ENCODE measurements at regions not wholly inside any gene's neighbourhood (a gene's known extent, or its start where the extent isn't known, plus 50 kb on each side); places are given as distances from the start of the nearest gene placed in this dataset.
"Not testable (repeated sequence)": the region's sequence is repeated elsewhere in the genome, so short reads cannot be mapped to it uniquely, and the experiment has no call there.

- TF ChIP-seq TARDBP (IDR thresholded peaks at IDR 0.05) (no peak), L3MBTL2 (conservative IDR thresholded peaks at IDR 0.05) (no peak), ELF4 (IDR thresholded peaks at IDR 0.05) (no peak), ARNT (IDR thresholded peaks at IDR 0.05) (no peak), FOXM1 (IDR thresholded peaks at IDR 0.05; ENCODE audit: borderline replicate concordance) (no peak), NFRKB (IDR thresholded peaks at IDR 0.05) (no peak), CTBP1 (IDR thresholded peaks at IDR 0.05; ENCODE audit: borderline replicate concordance) (no peak)
- TF ChIP-seq, protein P1, sequence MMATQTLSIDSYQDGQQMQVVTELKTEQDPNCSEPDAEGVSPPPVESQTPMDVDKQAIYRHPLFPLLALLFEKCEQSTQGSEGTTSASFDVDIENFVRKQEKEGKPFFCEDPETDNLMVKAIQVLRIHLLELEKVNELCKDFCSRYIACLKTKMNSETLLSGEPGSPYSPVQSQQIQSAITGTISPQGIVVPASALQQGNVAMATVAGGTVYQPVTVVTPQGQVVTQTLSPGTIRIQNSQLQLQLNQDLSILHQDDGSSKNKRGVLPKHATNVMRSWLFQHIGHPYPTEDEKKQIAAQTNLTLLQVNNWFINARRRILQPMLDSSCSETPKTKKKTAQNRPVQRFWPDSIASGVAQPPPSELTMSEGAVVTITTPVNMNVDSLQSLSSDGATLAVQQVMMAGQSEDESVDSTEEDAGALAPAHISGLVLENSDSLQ (IDR thresholded peaks at IDR 0.05), result no peak
- no peak for DNase-seq (ENCODE audit: extremely low spot score)
- ChIA-PET CTCF (no interaction called here), POLR2A (no interaction called here)
These were observed 123.8 kb upstream of the VKORC1L1 start for GRCh38 chr7:65749039-65749438.

DNA sequence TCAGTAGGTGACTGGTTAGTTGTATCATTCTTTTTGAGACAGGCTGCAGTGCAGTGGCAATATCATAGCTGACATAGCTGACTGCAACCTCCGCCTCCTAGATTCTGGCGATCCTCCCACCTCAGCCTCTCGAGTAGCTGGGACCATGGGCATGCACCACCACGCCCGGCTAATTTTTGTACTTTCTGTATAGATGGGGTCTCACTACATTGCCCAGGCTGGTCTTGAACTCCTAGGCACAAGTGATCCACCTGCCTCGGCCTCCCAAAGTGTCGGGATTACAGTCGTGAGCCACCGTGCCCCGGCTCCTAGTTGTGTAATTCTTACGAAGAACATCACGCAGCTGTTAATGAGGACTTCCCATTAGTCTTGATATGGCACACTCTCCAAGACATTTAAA is 123.4 kb upstream of the VKORC1L1 start:
- DNase-seq (ENCODE audit: extremely low spot score), result no peak
- CTCF ChIA-PET, result no interaction called here
- no peak for TF ChIP-seq BHLHE40 (IDR thresholded peaks at IDR 0.05; ENCODE audit: borderline replicate concordance)
- TF ChIP-seq SP1 (IDR thresholded peaks at IDR 0.05), result no peak
- TF ChIP-seq FOXK2 (IDR thresholded peaks at IDR 0.05), result no peak
- no peak for TF ChIP-seq FOXA1 (IDR thresholded peaks at IDR 0.05)
- no peak for TF ChIP-seq SUZ12 (IDR thresholded peaks at IDR 0.05)
- no peak for TF ChIP-seq L3MBTL2 (conservative IDR thresholded peaks at IDR 0.05)
- no peak for TF ChIP-seq ELF4 (IDR thresholded peaks at IDR 0.05)
- TF ChIP-seq ARNT (IDR thresholded peaks at IDR 0.05), result no peak
- no peak for TF ChIP-seq TARDBP (IDR thresholded peaks at IDR 0.05)
- TF ChIP-seq FOXM1 (IDR thresholded peaks at IDR 0.05; ENCODE audit: borderline replicate concordance), result no peak
- no peak for TF ChIP-seq CTBP1 (IDR thresholded peaks at IDR 0.05; ENCODE audit: borderline replicate concordance)
- POLR2A ChIA-PET, result interaction anchor here (1.0 to 1.7 kb wide), 4 partner anchors 9 to 91 kb away, joined by 3 to 7 read pairs (median 4); no protein-coding TSS in a partner anchor

DNA sequence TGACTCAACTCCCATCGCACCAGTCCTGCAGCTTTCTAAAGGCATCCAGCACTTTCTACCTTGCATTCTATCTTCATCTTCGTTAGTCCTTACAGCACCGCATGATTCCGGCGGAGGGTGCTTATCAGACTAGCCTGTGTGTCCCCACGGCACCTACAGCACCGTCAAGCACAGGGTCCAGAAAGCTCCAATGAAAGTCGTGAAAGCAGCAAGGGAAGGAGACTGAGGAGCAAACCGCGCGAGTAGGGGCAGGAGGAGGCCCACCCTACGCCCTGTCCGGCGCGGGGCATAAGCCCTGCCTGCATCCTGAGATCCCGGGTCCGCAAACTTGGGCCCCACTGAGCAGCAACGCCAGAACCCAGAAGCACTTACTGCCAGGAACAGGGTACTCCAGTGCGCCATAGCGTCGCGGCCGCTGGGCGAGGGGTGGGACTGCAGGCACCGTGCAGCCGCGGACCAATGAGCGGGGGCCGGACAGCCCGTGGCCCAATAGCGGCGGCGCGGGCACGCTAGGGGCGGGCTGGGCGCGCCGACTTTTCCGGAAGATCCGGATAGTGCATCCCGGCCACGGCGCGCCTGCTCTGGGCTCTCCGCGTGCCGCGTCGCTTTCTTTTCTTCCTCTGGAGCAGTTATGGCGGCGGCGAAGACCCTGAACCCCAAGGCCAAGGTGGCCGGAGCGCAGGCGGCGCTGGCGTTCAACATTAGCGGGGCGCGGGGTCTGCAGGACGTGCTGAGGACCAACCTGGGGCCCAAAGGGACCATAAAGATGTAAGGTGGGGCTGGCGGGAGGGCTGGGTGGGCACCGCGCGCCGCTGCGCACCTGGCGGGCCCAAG is 122.1 kb upstream of the VKORC1L1 start:
- TF ChIP-seq HDGF (IDR thresholded peaks at IDR 0.05; ENCODE audit: borderline replicate concordance) (no peak), SUZ12 (IDR thresholded peaks at IDR 0.05) (no peak), TARDBP (IDR thresholded peaks at IDR 0.05) (no peak), ELF4 (IDR thresholded peaks at IDR 0.05) (peak; percentile 30; the same call in 1 of the 2 replicates), ZNF384 (IDR thresholded peaks at IDR 0.05) (no peak), L3MBTL2 (conservative IDR thresholded peaks at IDR 0.05) (peak; percentile 72), FOXK2 (IDR thresholded peaks at IDR 0.05) (no peak), FOXM1 (IDR thresholded peaks at IDR 0.05; ENCODE audit: borderline replicate concordance) (no peak), ARNT (IDR thresholded peaks at IDR 0.05) (no peak), CTBP1 (IDR thresholded peaks at IDR 0.05; ENCODE audit: borderline replicate concordance) (no peak), SP1 (IDR thresholded peaks at IDR 0.05) (no peak)
- TF ChIP-seq, protein P1 (IDR thresholded peaks at IDR 0.05), result peak; percentile 51; the same call in 1 of the 2 replicates
- ChIA-PET POLR2A (interaction anchor here (1.0 to 1.7 kb wide), 4 partner anchors 8 to 90 kb away, joined by 3 to 7 read pairs (median 4); no protein-coding TSS in a partner anchor), CTCF (no interaction called here)
- peak; percentile 87 for DNase-seq (ENCODE audit: extremely low spot score)

DNA sequence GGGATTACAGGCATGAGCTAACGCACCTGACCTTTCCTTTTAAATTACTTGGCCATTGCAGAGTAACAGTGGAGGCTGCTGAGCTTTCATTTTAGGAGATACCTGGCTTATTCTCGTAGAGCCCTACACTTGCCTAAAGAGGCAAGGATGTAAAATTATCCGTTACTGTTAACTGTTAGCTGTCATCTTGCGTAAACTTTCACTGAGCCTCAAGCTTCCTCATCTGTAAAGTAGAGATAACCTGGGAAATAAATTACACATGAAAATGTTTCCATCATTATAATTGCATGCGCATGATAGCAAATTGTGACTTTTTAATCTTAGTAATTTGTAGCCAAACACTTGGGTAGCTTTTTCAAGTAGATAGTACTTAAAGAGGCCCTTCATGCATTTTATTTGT is 118.8 kb upstream of the VKORC1L1 start:
- CTCF ChIA-PET; POLR2A ChIA-PET; DNase-seq (ENCODE audit: extremely low spot score): not testable (repeated sequence)

GRCh38 chr7:65758991-65759390 is 113.9 kb upstream of the VKORC1L1 start:
- POLR2A ChIA-PET, result interaction anchor here (1.2 kb wide), 1 partner anchor 9 kb away, joined by 4 read pairs; no protein-coding TSS in a partner anchor
- DNase-seq (ENCODE audit: extremely low spot score); CTCF ChIA-PET: not testable (repeated sequence)

DNA sequence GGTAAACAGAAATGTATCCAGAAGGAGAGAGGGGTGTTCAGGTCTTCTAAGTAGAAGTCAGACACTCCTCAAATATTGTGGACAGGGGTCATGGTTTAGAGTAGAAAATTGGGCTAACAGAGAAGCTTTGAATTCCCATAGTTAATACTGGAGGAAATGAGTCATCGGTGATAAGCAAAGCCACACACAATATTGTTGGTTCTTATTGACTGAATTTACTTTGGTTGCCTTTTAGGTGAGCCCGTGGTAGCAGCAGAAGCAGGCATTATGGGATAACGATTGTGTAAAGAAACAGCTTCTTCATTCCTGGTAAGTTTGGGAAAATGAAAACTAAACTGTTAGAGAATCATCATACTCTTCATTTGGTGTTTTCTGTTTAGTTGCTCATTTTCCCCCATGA is 110.2 kb upstream of the VKORC1L1 start:
- POLR2A ChIA-PET, result interaction anchor here (0.8 kb wide), 1 partner anchor 686 kb away, joined by 4 read pairs; no protein-coding TSS in a partner anchor
- CTCF ChIA-PET; DNase-seq (ENCODE audit: extremely low spot score): not testable (repeated sequence)

DNA sequence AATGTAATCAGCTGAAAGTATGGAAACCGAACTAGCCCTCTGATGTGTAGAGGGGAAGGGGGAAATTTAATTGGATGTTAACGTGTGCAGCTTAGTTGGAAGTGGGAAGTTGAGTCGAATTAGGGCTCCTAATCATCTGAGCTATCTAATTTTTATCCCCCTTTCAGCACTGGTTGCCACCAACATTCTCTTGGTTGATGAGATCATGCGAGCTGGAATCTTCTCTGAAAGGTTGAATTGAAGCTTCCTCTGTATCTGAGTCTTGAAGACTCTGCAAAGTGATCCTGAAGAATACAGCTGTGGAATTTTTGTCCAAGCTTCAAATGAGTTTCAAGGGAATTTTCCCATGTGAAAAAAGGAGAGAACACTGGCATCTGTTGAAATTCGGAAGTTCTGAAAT is 109.8 kb upstream of the VKORC1L1 start:
- CTCF ChIA-PET; DNase-seq (ENCODE audit: extremely low spot score): not testable (repeated sequence)
- POLR2A ChIA-PET, result interaction anchor here (0.8 kb wide), 1 partner anchor 686 kb away, joined by 4 read pairs; no protein-coding TSS in a partner anchor

DNA sequence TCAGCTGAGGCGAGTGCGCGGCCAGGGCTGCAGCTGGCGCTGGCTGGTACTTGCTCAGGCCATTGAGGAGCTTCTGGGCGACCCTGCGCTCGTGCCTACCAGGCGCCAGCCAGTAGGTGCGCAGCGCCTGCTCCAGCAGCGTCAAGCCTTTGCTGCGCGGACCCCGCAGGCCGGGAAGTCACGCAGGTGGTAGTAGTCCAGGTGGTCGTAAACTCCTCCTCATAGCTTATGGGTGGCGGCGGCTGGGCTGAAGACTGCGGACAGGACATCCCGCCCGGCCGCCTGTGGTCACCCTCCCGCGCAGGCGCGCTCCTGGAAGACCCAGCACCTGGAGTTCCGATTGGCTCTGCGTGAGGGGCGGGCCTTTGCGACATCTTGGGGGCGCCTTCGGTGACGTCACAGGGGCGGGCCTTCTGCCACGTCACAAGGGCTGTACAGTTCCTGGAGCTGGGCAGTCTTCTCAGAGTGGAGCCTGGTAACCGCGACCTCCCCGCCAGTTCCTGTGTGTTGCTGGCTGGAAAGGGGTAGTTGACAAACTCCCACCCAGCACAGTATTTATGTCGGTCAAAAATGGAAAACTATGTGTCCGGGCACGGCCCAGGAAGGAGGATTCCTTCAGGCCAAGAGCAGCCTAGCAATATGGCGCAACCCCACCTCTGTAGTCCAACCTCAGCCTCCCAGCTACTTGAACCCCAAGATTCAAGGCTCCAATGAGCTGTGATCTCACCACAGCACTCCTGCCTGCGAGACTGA is 102.2 kb upstream of the VKORC1L1 start:
- POLR2A ChIA-PET, result interaction anchor here (1.1 kb wide), 1 partner anchor 21 kb away, joined by 3 read pairs; no protein-coding TSS in a partner anchor
- TF ChIP-seq L3MBTL2 (conservative IDR thresholded peaks at IDR 0.05), result peak; percentile 59
- DNase-seq (ENCODE audit: extremely low spot score), result peak; percentile 60
- CTCF ChIA-PET, result not testable (repeated sequence)

- DNase-seq (ENCODE audit: extremely low spot score); POLR2A ChIA-PET: not testable (repeated sequence)
- CTCF ChIA-PET, result interaction anchor here (0.6 kb wide), 1 partner anchor 35 kb away, joined by 6 read pairs; no protein-coding TSS in a partner anchor
These were observed 101.7 kb upstream of the VKORC1L1 start for GRCh38 chr7:65771226-65771569.

GRCh38 chr7:65776677-65777076 is 96.2 kb upstream of the VKORC1L1 start:
- CTCF ChIA-PET; DNase-seq (ENCODE audit: extremely low spot score); POLR2A ChIA-PET: not testable (repeated sequence)

DNA sequence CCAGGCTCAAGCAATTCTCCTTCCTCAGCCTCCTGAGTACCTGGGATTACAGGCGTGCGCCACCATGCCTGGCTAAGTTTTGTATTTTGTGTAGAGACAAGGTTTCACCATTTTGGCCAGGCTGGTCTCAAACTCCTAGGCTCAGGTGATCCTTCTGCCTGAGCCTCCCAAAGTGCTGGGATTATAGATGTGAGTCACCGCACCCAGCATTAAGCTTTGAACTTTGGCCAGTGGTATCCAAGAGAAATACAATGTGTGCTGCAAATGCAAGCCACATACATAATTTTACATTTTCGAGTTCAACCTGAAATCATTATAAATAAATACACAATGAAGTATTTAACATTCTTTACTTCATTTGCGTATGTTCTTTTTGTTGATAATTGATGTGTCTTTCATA is 82.9 kb upstream of the VKORC1L1 start:
- DNase-seq (ENCODE audit: extremely low spot score); CTCF ChIA-PET; POLR2A ChIA-PET: not testable (repeated sequence)

DNA sequence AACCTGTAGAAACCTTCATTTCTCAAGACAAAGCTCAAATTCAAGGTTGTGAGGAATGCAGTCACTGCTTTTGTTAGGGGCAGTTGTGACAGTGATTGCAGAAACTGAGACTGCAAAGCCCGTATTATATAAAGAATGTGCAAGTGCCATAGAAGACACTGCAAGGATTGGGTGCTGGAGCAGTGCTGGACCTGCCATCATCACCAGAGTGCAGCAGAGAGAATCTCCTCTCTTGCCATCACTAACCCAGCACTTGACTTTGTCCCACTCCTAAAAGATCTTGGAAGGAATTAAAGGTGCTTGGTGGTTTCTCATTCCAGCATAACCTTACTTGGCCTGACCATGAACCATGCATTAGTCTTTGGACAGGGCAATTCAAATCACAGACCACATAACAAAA is 81.1 kb upstream of the VKORC1L1 start:
- DNase-seq (ENCODE audit: extremely low spot score); POLR2A ChIA-PET; CTCF ChIA-PET: not testable (repeated sequence)

GRCh38 chr7:65792726-65793125 is 80.1 kb upstream of the VKORC1L1 start:
- CTCF ChIA-PET, POLR2A ChIA-PET: not testable (repeated sequence)

More at GRCh38 chr7:65792726-65793125, 80.1 kb upstream of the VKORC1L1 start:
- not testable (repeated sequence) for DNase-seq (ENCODE audit: extremely low spot score)

Measured in HEK293T (cell line).